Keratinocyte (primary cell): ENCODE measurements at regions not wholly inside any gene's neighbourhood (a gene's known extent, or its start where the extent isn't known, plus 50 kb on each side); places are given as distances from the start of the nearest gene placed in this dataset.

Experiments
- CTCF ChIP-seq, 3 experiments: IDR thresholded peaks in 1 of 3; conservative IDR thresholded peaks in 1 of 3; optimal IDR thresholded peaks in 1 of 3; 2 replicates in 2 of 3; 3 replicates in 1 of 3; pipeline versions ENCODE3 to v1.5.1; 2011; ENCODE audit warnings: low read length in 3 of 3, mild to moderate bottlenecking in 3 of 3, moderate library complexity in 2 of 3, control low read depth in 1 of 3, inconsistent platforms in 1 of 3; ENCODE audit not compliant: insufficient read depth in 2 of 3; ENCODE audit errors: extremely low read depth in 1 of 3
- EZH2 ChIP-seq: IDR thresholded peaks from one replicate; pipeline ENCODE4 v1.6.1; 2012; ENCODE audit warnings: inconsistent platforms, mild to moderate bottlenecking, low read length, moderate library complexity

GRCh38 chr2:142734231-142734630 lies 143.2 kb upstream of the KYNU start:
- TF ChIP-seq CTCF (optimal IDR thresholded peaks at IDR 0.05 in 1 of 3, IDR thresholded peaks at IDR 0.05 in 1 of 3, conservative IDR thresholded peaks at IDR 0.05 in 1 of 3; ENCODE audit: extremely low read depth in 1 of 3, insufficient read depth in 2 of 3, low read length in 3 of 3) (peak in 2 of 3 experiments; percentile 11 to 24), EZH2 (no peak)
